ENCODE measurements at regions not wholly inside any gene's neighbourhood (a gene's known extent, or its start where the extent isn't known, plus 50 kb on each side); places are given as distances from the start of the nearest gene placed in this dataset.

DNA sequence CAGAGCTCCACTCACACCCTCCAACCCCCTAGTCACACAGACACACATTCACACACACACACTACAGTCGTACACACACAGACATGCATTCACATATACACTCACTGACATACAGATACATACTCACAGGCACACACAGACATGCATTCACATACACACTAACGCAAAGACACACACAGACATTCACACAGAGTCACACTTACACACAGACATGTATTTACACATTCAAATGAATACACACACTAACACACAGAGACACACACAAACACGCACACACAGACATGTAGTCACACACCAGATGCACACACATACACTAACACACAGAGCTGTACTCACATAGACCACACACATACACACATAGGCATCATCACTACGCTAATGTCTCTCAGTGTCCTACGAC, 58.0 kb upstream of the MYL10 start:
- TF ChIP-seq, protein P1, sequence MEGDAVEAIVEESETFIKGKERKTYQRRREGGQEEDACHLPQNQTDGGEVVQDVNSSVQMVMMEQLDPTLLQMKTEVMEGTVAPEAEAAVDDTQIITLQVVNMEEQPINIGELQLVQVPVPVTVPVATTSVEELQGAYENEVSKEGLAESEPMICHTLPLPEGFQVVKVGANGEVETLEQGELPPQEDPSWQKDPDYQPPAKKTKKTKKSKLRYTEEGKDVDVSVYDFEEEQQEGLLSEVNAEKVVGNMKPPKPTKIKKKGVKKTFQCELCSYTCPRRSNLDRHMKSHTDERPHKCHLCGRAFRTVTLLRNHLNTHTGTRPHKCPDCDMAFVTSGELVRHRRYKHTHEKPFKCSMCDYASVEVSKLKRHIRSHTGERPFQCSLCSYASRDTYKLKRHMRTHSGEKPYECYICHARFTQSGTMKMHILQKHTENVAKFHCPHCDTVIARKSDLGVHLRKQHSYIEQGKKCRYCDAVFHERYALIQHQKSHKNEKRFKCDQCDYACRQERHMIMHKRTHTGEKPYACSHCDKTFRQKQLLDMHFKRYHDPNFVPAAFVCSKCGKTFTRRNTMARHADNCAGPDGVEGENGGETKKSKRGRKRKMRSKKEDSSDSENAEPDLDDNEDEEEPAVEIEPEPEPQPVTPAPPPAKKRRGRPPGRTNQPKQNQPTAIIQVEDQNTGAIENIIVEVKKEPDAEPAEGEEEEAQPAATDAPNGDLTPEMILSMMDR (IDR thresholded peaks at IDR 0.05) = no peak
- no peak for TF ChIP-seq MYC (IDR thresholded peaks at IDR 0.05; ENCODE audit: borderline replicate concordance, low read length)
- no peak for TF ChIP-seq REST (IDR thresholded peaks at IDR 0.05)
